Inflammatory macrophage treated with lipopolysaccharide for 1 hour (primary cell): ENCODE measurements at regions not wholly inside any gene's neighbourhood (a gene's known extent, or its start where the extent isn't known, plus 50 kb on each side); places are given as distances from the start of the nearest gene placed in this dataset.

Experiments
- DNase-seq, 2 donors: peaks; one replicate each; pipeline ENCODE4 v3.0.0-alpha.2; 2020 to 2022

DNA sequence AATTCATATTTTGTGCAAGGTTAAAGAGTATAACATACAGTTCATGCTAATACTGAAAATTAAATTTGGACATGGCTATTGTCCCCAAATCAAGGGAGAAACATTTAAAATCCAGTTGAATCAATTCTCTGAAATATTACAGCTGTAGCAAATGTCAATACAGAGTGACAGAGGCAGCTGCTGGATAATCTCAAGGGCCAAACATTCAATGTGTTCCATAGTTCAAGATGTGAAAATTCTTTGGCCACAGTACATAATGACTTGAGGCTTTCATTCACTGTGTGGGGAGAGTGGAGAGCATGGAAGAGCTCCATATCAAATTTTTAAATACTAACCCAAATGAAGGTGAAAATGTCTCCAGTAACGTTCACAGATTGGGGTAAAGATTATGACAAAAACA lies 1192.8 kb upstream of the CADM2 start:
- no peak for DNase-seq

- DNase-seq, result no peak
Observed at GRCh38 chr3:83769791-83770663, 1188.8 kb upstream of the CADM2 start.

DNA sequence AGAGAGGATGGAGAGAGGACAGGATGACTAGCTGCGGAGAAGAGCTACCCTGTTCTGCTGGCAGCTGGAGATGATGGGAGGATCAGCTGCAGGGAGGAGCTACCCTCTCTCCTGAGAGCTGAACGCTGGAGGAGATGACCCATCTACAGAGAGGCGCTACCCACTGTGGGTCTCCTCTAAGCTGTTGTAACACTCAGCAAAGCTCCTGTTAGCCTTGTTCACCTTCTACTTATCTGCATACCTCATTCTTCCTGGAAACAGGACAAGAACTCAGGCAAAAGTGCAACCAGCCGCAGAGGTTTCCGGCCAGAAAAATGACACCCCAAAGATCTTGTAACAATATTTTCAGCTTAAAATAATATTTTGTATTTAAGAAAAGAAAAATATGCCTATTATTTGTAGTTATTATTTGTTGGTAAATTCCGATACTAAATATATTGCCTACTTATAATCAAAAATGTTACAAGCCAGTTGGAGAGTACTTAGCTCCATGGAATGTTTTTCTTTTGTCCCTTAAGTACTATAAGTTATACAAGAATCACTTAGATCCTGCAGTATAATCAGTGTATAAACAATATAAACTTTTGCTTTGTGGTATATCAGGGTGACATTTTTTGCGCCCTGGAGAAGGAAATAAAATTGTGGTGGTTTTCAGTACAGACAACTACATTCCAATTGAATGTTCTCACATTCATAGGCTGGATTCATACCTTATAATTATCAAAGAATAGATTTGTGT lies 1188.0 kb upstream of the CADM2 start:
- no peak for DNase-seq

DNA sequence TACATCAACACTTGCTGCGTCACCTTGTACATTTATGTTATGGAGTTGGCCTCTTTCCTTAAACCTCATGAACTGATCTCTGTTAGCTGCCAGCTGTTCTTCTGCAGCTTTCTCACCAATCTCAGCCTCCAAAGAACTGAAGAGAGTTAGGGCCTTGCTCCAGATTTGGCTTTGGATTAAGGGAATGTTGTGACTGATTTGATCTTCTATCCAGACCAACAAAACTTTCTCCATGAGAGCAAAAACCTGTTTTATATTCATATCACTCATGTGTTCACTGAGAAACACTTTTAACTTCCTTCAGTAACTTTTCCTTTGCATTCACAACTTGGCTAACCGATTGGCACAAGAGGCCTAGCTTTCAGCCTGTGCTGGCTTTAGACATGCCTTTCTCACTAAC lies 1156.0 kb upstream of the CADM2 start:
- DNase-seq, result no peak

- no peak for DNase-seq
Observed at GRCh38 chr3:83807511-83807910, 1151.3 kb upstream of the CADM2 start.

GRCh38 chr3:83813176-83813575 lies 1145.6 kb upstream of the CADM2 start:
- no peak for DNase-seq

- DNase-seq, result no peak
Observed at GRCh38 chr3:83816653-83817052, 1142.1 kb upstream of the CADM2 start.

- no peak for DNase-seq
Observed at GRCh38 chr3:83821506-83821905, 1137.3 kb upstream of the CADM2 start.

GRCh38 chr3:83823095-83823494 lies 1135.7 kb upstream of the CADM2 start:
- DNase-seq, result no peak

DNA sequence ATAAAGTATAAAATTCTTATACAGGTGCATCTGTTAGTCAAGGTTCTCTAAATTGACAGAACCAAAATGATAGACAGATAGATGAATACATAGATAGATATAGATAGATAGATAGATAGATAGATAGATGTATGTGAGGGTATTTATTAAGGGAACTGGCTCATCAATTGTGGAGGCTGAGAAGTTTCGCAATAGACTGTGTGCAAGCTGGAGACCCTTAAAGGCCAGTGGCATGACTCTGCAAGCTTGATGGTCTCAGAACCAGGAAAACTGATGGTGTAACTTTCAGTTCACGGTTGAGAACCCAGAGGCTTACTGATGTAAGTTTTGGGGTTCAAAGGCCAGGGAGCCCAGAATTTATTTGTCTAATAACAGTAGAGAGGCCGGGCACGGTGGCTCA lies 1123.7 kb upstream of the CADM2 start:
- DNase-seq, result no peak

- no peak for DNase-seq
Observed at GRCh38 chr3:83842511-83842910, 1116.3 kb upstream of the CADM2 start.

DNA sequence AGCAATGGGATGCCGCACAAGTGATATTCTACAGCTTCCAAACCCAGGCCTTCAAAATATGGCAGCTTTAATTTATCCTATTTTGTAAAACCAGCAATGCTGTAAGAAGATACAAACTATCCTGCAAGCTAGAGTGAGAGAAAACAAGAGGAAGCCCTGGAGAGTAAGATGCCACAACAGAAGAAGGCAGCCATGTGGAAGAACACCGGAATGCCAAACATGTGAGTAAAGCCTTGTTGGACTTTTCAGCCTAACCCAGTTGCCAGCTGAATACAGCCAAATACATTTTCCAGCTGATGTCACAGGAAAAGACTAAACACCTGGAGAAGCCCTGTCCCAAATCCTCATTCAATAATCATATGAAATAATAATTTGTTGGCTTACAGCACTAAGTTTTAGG lies 1115.1 kb upstream of the CADM2 start:
- DNase-seq, result no peak

- no peak for DNase-seq
Observed at GRCh38 chr3:83849106-83849730, 1109.6 kb upstream of the CADM2 start.

DNA sequence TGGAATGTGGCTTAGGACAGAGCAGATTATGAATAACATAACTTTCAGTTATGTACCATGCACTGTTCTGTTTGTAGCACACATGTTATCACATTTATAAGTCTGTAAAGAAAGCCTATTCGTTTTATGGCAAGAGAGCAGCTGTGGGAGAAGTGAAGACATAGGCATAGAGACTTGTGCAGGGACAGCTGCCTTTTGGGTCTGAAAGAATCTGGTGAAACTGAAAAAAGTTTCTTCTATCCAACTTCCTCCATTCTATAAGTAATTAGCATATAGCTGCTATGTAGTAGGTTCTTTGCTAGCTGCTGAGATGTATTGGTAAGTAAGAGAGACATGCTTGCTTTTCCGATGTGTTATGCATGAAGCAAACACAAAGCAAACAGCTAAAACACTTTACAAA lies 1095.4 kb upstream of the CADM2 start:
- DNase-seq, result no peak

GRCh38 chr3:83868909-83869567 lies 1089.8 kb upstream of the CADM2 start:
- DNase-seq, result no peak

DNA sequence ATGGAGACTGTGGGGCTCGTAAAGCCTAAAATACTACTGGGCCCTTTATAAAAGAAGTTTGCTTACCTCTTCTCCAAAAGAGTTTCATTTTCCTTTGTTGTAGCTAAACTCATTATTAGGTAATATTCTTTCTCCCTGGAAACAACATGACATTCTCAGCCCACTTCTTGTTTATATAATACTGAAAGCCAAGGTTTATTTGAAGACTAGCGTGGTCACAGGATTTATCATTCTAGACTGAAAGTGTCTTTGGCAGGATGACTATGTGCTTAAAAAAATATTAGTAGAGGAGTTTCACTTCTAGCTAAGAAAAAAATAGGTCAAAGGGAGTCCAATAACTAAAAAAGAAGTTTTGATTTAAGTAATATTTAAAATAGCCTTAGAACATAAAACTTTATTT lies 1085.2 kb upstream of the CADM2 start:
- DNase-seq, result no peak

GRCh38 chr3:83877910-83878309 lies 1080.9 kb upstream of the CADM2 start:
- DNase-seq, result no peak

GRCh38 chr3:83882701-83883100 lies 1076.1 kb upstream of the CADM2 start:
- no peak for DNase-seq

- DNase-seq, result no peak
Observed at GRCh38 chr3:83890039-83890762, 1068.6 kb upstream of the CADM2 start.

DNA sequence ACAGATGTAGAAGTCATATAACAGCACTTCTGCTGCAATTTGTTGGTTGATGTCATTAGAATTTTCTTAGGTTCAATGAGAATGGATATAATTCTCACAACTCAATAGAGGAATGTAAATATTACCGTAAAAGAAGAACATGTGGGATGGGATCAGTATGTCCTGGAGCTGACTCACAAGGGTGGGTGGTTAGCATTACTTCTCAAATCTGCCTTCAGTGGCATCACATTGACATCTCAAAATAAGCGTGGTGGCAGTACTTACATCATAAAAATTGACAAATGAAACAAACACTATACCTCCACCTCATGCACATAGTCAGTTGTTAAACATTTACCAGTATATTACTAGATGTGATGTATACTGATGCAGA lies 1068.0 kb upstream of the CADM2 start:
- DNase-seq, result no peak

GRCh38 chr3:83894223-83894622 lies 1064.6 kb upstream of the CADM2 start:
- DNase-seq, result no peak

GRCh38 chr3:83895892-83896291 lies 1062.9 kb upstream of the CADM2 start:
- no peak for DNase-seq
